Caki2 (cell line): ENCODE measurements at regions not wholly inside any gene's neighbourhood (a gene's known extent, or its start where the extent isn't known, plus 50 kb on each side); places are given as distances from the start of the nearest gene placed in this dataset.
"Not testable (repeated sequence)": the region's sequence is repeated elsewhere in the genome, so short reads cannot be mapped to it uniquely, and the experiment has no call there.

ENCODE experiments used
- DNase-seq: peaks from one replicate; pipeline ENCODE4 v3.0.0-alpha.2; 2015; ENCODE audit warnings: low read depth
- in situ Hi-C: cut with HindIII; loops from 2 replicates; pipeline ENCODE4 v1.10.0; 2016; ENCODE audit warnings: low sequenced_read_pairs, low pct_unique_long_range_greater_than_20kb, mixed read lengths

- no peak for DNase-seq
- in situ Hi-C loops = no loop called here
Observed at GRCh38 chr5:41995193-41995592, 70.1 kb downstream of the FBXO4 start.

GRCh38 chr5:42001673-42002072 is 76.6 kb downstream of the FBXO4 start:
- in situ Hi-C loops = no loop called here
- DNase-seq = no peak

GRCh38 chr5:42003852-42004251 is 78.8 kb downstream of the FBXO4 start:
- in situ Hi-C loops, DNase-seq: not testable (repeated sequence)

- in situ Hi-C loops = no loop called here
- peak; percentile 8 for DNase-seq
Observed at GRCh38 chr5:42005561-42006153, 80.6 kb downstream of the FBXO4 start.

- in situ Hi-C loops = no loop called here
Observed at GRCh38 chr5:42013561-42013960, 88.5 kb downstream of the FBXO4 start.

GRCh38 chr5:42015254-42015653 is 90.2 kb downstream of the FBXO4 start:
- in situ Hi-C loops = no loop called here
- DNase-seq = no peak

More at GRCh38 chr5:42013561-42013960, 88.5 kb downstream of the FBXO4 start:
- no peak for DNase-seq

- in situ Hi-C loops = no loop called here
- no peak for DNase-seq
Observed at GRCh38 chr5:42015681-42016080, 90.6 kb downstream of the FBXO4 start.

- in situ Hi-C loops = no loop called here
- DNase-seq = no peak
Observed at GRCh38 chr5:42020788-42021530, 95.9 kb downstream of the FBXO4 start.

GRCh38 chr5:42021923-42022322 is 96.8 kb downstream of the FBXO4 start:
- in situ Hi-C loops = no loop called here
- no peak for DNase-seq

- no peak for DNase-seq
- in situ Hi-C loops = no loop called here
Observed at GRCh38 chr5:42022383-42022972, 97.4 kb downstream of the FBXO4 start.

GRCh38 chr5:42026446-42026845 is 101.4 kb downstream of the FBXO4 start:
- in situ Hi-C loops = no loop called here

GRCh38 chr5:42032137-42032536 is 107.1 kb downstream of the FBXO4 start:
- DNase-seq = no peak
- in situ Hi-C loops = no loop called here

More at GRCh38 chr5:42026446-42026845, 101.4 kb downstream of the FBXO4 start:
- DNase-seq = no peak

GRCh38 chr5:42035526-42035925 is 110.4 kb downstream of the FBXO4 start:
- in situ Hi-C loops = no loop called here

GRCh38 chr5:42036379-42036778 is 111.3 kb downstream of the FBXO4 start:
- in situ Hi-C loops = no loop called here
- DNase-seq = no peak

More at GRCh38 chr5:42035526-42035925, 110.4 kb downstream of the FBXO4 start:
- no peak for DNase-seq

GRCh38 chr5:42037379-42037932 is 112.4 kb downstream of the FBXO4 start:
- in situ Hi-C loops = no loop called here

GRCh38 chr5:42043400-42043799 is 118.3 kb downstream of the FBXO4 start:
- DNase-seq = no peak
- in situ Hi-C loops = no loop called here

More at GRCh38 chr5:42037379-42037932, 112.4 kb downstream of the FBXO4 start:
- no peak for DNase-seq

GRCh38 chr5:42057254-42057690 is 132.2 kb downstream of the FBXO4 start:
- in situ Hi-C loops = no loop called here
- DNase-seq = peak; percentile 32

GRCh38 chr5:42059291-42059690 is 134.2 kb downstream of the FBXO4 start:
- DNase-seq = no peak
- in situ Hi-C loops = no loop called here
